Liver (tissue), 3 donors: ENCODE measurements at regions not wholly inside any gene's neighbourhood (a gene's known extent, or its start where the extent isn't known, plus 50 kb on each side); places are given as distances from the start of the nearest gene placed in this dataset.

Experiments used
- EGR1 ChIP-seq, 2 donors: IDR thresholded peaks; 2 replicates each; pipeline ENCODE4 v1.6.1; 2016 to 2018; ENCODE audit warnings: antibody characterized with exemption in 2 of 2, low read depth in 2 of 2
- FOXA1 ChIP-seq: IDR thresholded peaks from 2 replicates; pipeline ENCODE4 v1.6.1; 2016; ENCODE audit warnings: antibody characterized with exemption
- GABPA ChIP-seq, 2 donors: IDR thresholded peaks in 1 of 2; conservative IDR thresholded peaks in 1 of 2; 2 replicates each; pipeline ENCODE4 v1.6.1; 2016; ENCODE audit warnings: antibody characterized with exemption in 2 of 2, mild to moderate bottlenecking in 1 of 2, moderate library complexity in 1 of 2
- HNF4A ChIP-seq, 2 donors: conservative IDR thresholded peaks; 2 replicates each; pipeline ENCODE4 v1.6.1; 2016; ENCODE audit warnings: antibody characterized with exemption in 2 of 2, mild to moderate bottlenecking in 2 of 2
- JUND ChIP-seq, 2 donors: IDR thresholded peaks; 2 replicates each; pipeline ENCODE4 v1.6.1; 2016; ENCODE audit warnings: antibody characterized with exemption in 2 of 2
- RAD21 ChIP-seq, 2 donors: IDR thresholded peaks; 2 replicates each; pipeline ENCODE4 v1.6.1; 2016; ENCODE audit warnings: antibody characterized with exemption in 2 of 2, mild to moderate bottlenecking in 2 of 2
- TAF1 ChIP-seq: conservative IDR thresholded peaks from 2 replicates; pipeline ENCODE4 v1.6.1; 2016; ENCODE audit warnings: antibody characterized with exemption, mild to moderate bottlenecking
- TF ChIP-seq, protein P1 (sequence below): fragments of 150-350 bp; IDR thresholded peaks from 2 replicates; pipeline ENCODE4 v1.5.1; 2017; ENCODE audit warnings: improper control_type of control experiment, low read depth, low read length; ENCODE audit not compliant: missing input control
- TF ChIP-seq, protein P2 (sequence below): IDR thresholded peaks from 2 replicates; pipeline ENCODE4 v1.6.1; 2016; ENCODE audit warnings: antibody characterized with exemption
- TF ChIP-seq, protein P3 (sequence below): IDR thresholded peaks from 2 replicates; pipeline ENCODE4 v1.6.1; 2016; ENCODE audit warnings: antibody characterized with exemption
- donor health status: healthy.
- donor health status: healthy.

DNA sequence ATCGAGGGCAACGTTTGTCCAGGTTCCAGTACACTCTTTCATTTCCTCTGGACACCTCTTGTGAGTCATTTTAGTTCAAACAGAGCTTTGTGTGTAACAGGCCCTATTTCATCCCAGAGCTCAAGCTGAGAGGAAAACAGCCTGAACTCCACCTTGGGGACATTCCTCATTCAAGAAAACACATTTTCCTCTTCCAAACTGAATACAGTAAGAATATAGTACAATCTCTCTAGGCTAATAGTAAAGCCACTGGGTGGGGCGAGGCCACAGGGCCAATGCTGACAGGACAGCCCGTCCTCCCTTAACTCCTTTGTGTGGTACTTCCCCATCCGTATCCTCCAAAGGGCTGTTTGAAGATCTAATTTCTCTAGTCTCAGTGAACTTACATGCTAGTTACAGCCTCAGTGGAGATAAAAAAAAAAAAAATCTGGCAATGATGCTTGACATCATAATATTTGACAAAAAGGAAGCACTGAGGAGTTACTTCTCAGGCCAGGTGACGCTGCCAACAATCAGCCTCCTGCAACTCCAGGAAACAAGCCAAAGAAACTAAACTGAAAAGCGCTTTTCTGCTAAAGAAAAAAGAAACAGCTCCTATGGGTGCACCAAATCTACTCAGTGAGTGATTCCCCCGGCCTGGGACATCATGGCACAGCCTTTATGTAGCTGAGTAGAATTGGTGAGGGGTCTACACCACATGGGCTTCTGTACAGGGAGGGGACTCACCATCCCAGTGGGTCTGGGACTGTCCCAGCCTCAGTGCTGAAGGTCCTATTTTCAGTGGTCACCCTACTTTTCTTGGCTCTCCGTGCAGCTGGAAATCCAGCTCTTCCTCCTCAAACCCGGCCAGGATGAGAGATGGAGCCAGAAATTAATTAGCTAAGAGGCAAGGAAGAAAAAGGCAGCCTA is 238.2 kb upstream of the NEBL start:
- TF ChIP-seq FOXA1: no peak
- TF ChIP-seq, protein P1, sequence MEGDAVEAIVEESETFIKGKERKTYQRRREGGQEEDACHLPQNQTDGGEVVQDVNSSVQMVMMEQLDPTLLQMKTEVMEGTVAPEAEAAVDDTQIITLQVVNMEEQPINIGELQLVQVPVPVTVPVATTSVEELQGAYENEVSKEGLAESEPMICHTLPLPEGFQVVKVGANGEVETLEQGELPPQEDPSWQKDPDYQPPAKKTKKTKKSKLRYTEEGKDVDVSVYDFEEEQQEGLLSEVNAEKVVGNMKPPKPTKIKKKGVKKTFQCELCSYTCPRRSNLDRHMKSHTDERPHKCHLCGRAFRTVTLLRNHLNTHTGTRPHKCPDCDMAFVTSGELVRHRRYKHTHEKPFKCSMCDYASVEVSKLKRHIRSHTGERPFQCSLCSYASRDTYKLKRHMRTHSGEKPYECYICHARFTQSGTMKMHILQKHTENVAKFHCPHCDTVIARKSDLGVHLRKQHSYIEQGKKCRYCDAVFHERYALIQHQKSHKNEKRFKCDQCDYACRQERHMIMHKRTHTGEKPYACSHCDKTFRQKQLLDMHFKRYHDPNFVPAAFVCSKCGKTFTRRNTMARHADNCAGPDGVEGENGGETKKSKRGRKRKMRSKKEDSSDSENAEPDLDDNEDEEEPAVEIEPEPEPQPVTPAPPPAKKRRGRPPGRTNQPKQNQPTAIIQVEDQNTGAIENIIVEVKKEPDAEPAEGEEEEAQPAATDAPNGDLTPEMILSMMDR: no peak
- TF ChIP-seq JUND (IDR thresholded peaks at IDR 0.05): no peak
- no peak for TF ChIP-seq RAD21 (IDR thresholded peaks at IDR 0.05)
- TF ChIP-seq, protein P2, sequence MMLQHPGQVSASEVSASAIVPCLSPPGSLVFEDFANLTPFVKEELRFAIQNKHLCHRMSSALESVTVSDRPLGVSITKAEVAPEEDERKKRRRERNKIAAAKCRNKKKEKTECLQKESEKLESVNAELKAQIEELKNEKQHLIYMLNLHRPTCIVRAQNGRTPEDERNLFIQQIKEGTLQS: no peak
- TF ChIP-seq GABPA (IDR thresholded peaks at IDR 0.05 in 1 of 2, conservative IDR thresholded peaks at IDR 0.05 in 1 of 2): no peak
- TF ChIP-seq EGR1 (IDR thresholded peaks at IDR 0.05; ENCODE audit: low read depth in 2 of 2): no peak
- no peak for TF ChIP-seq TAF1
- no peak for TF ChIP-seq HNF4A (conservative IDR thresholded peaks at IDR 0.05)
- TF ChIP-seq, protein P3, sequence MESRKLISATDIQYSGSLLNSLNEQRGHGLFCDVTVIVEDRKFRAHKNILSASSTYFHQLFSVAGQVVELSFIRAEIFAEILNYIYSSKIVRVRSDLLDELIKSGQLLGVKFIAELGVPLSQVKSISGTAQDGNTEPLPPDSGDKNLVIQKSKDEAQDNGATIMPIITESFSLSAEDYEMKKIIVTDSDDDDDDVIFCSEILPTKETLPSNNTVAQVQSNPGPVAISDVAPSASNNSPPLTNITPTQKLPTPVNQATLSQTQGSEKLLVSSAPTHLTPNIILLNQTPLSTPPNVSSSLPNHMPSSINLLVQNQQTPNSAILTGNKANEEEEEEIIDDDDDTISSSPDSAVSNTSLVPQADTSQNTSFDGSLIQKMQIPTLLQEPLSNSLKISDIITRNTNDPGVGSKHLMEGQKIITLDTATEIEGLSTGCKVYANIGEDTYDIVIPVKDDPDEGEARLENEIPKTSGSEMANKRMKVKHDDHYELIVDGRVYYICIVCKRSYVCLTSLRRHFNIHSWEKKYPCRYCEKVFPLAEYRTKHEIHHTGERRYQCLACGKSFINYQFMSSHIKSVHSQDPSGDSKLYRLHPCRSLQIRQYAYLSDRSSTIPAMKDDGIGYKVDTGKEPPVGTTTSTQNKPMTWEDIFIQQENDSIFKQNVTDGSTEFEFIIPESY: no peak
